H1 (cell line): ENCODE measurements at regions not wholly inside any gene's neighbourhood (a gene's known extent, or its start where the extent isn't known, plus 50 kb on each side); places are given as distances from the start of the nearest gene placed in this dataset.

ENCODE experiments used
- CTCF ChIA-PET: fragments of 300-600 bp; sonication (Branson Sonifier 250); formaldehyde crosslinking; loops from one replicate; lab custom pipeline; 2021; ENCODE audit not compliant: partially characterized antibody; lab: Charles Lee
- POLR2A ChIA-PET: fragments of 300-600 bp; sonication (Branson Sonifier 250); formaldehyde crosslinking; loops from one replicate; lab custom pipeline; 2021; ENCODE audit warnings: inconsistent platforms; ENCODE audit not compliant: partially characterized antibody; lab: Charles Lee
- DNase-seq, 2 experiments: peaks; one replicate each; pipeline versions ENCODE4 v3.0.0 to v3.0.0-alpha.2; 2010 to 2022; ENCODE audit warnings: low spot score in 2 of 2, low read depth in 1 of 2, mixed read lengths in 1 of 2
- FAIRE-seq: peaks from 2 replicates; lab custom pipeline; 2011; peaks lifted over from hg19 to GRCh38; lab: Jason Lieb, UNC
- H2AFZ ChIP-seq: 2 replicates; pipeline ENCODE4 v1.8.1; 2012; ENCODE audit warnings: low read length, inconsistent platforms
- H2AK5ac ChIP-seq: 2 replicates; pipeline ENCODE4 v1.6.1; 2013; ENCODE audit warnings: low read depth, low read length
- H2BK120ac ChIP-seq: replicated peaks from 2 replicates; pipeline ENCODE3; 2013; ENCODE audit warnings: low read depth, low read length, inconsistent platforms
- H2BK12ac ChIP-seq: 2 replicates; pipeline ENCODE4 v1.6.1; 2013; ENCODE audit warnings: low read depth, low read length
- H2BK15ac ChIP-seq: 2 replicates; pipeline ENCODE4 v1.6.1; 2013; ENCODE audit warnings: low read length
- H2BK20ac ChIP-seq: 2 replicates; pipeline ENCODE4 v1.6.1; 2013; ENCODE audit warnings: low read length
- H2BK5ac ChIP-seq: 2 replicates; pipeline ENCODE4 v1.6.1; 2013; ENCODE audit warnings: low read depth, low read length
- H3K14ac ChIP-seq: 2 replicates; pipeline ENCODE4 v1.6.1; 2013; ENCODE audit warnings: inconsistent platforms; ENCODE audit not compliant: insufficient read length
- H3K18ac ChIP-seq: 2 replicates; pipeline ENCODE4 v1.6.1; 2013; ENCODE audit warnings: low read length; ENCODE audit errors: extremely low read depth
- H3K23ac ChIP-seq: 2 replicates; pipeline ENCODE4 v1.6.1; 2013; ENCODE audit warnings: inconsistent platforms; ENCODE audit not compliant: insufficient read length
- H3K23me2 ChIP-seq: 2 replicates; pipeline ENCODE4 v1.6.1; 2013; ENCODE audit warnings: low read depth, low read length
- H3K27ac ChIP-seq: 2 replicates; pipeline ENCODE4 v1.6.1; 2011; ENCODE audit warnings: low read depth, low read length, inconsistent platforms
- H3K27me3 ChIP-seq, 4 experiments: replicated peaks in 1 of 4; 1 replicate in 1 of 4; 2 replicates in 3 of 4; pipeline versions ENCODE4 v1.6.1 to v1.8.1; 2011 to 2013; ENCODE audit warnings: low read length in 3 of 4, mild to moderate bottlenecking in 3 of 4, inconsistent platforms in 2 of 4, mixed read lengths in 2 of 4, moderate library complexity in 1 of 4; ENCODE audit not compliant: control insufficient read depth in 3 of 4, insufficient read depth in 3 of 4; ENCODE audit errors: extremely low read depth in 1 of 4
- H3K36me3 ChIP-seq, 4 experiments: 2 replicates each; pipeline versions ENCODE4 v1.6.1 to v1.8.1; 2011 to 2013; ENCODE audit warnings: mild to moderate bottlenecking in 4 of 4, low read length in 3 of 4, moderate library complexity in 2 of 4, control low read depth in 1 of 4, inconsistent platforms in 1 of 4; ENCODE audit not compliant: insufficient read depth in 4 of 4, control insufficient read depth in 2 of 4
- H3K4ac ChIP-seq: replicated peaks from 2 replicates; pipeline ENCODE3; 2013; ENCODE audit warnings: low read length, low read depth, mixed read lengths, inconsistent platforms; ENCODE audit not compliant: insufficient read length
- H3K4me1 ChIP-seq, 4 experiments: replicated peaks in 1 of 4; 1 replicate in 1 of 4; 2 replicates in 3 of 4; pipeline versions ENCODE4 v1.6.1 to v1.8.1; 2011 to 2013; ENCODE audit warnings: low read length in 3 of 4, inconsistent platforms in 2 of 4, mixed read lengths in 1 of 4; ENCODE audit not compliant: insufficient read depth in 4 of 4, control insufficient read depth in 3 of 4
- H3K4me2 ChIP-seq, 2 experiments: 2 replicates each; pipeline versions ENCODE4 v1.6.1 to v1.8.1; 2011 to 2013; ENCODE audit warnings: low read depth in 2 of 2, low read length in 2 of 2, control low read depth in 1 of 2, inconsistent platforms in 1 of 2, mild to moderate bottlenecking in 1 of 2; ENCODE audit not compliant: insufficient read depth in 1 of 2
- H3K4me3 ChIP-seq, 4 experiments: fragments of 200-600, 300-600 bp in 1 of 4; sonication (generic), shearing (Covaris generic), sonication (Bioruptor Twin) in 1 of 4; 2 replicates each; pipeline versions ENCODE4 v1.5.1 to v1.8.1; 2011 to 2016; ENCODE audit warnings: low read length in 4 of 4, low read depth in 3 of 4, control low read depth in 2 of 4, inconsistent platforms in 2 of 4, mild to moderate bottlenecking in 2 of 4, mixed read lengths in 1 of 4, moderate library complexity in 1 of 4; ENCODE audit not compliant: insufficient read depth in 2 of 4; ENCODE audit errors: extremely low read depth in 1 of 4
- H3K56ac ChIP-seq: replicated peaks from 2 replicates; pipeline ENCODE3; 2013; ENCODE audit warnings: low read depth, mild to moderate bottlenecking, mixed read lengths, low read length, inconsistent platforms; ENCODE audit not compliant: insufficient read length
- H3K79me1 ChIP-seq: 2 replicates; pipeline ENCODE4 v1.6.1; 2013; ENCODE audit warnings: low read depth, low read length, control low read depth
- H3K79me2 ChIP-seq, 2 experiments: 2 replicates each; pipeline versions ENCODE4 v1.6.1 to v1.8.1; 2012 to 2013; ENCODE audit warnings: low read length in 2 of 2, mild to moderate bottlenecking in 2 of 2, inconsistent platforms in 1 of 2; ENCODE audit not compliant: insufficient read depth in 2 of 2, control insufficient read depth in 1 of 2
- H3K9ac ChIP-seq, 4 experiments: replicated peaks in 1 of 4; 1 replicate in 1 of 4; 2 replicates in 3 of 4; pipeline versions ENCODE4 v1.6.1 to v1.8.1; 2011 to 2013; ENCODE audit warnings: low read depth in 3 of 4, low read length in 3 of 4, control low read depth in 2 of 4, mild to moderate bottlenecking in 2 of 4, moderate library complexity in 2 of 4, inconsistent platforms in 1 of 4; ENCODE audit errors: extremely low read depth in 1 of 4
- H3K9me3 ChIP-seq, 2 experiments: 2 replicates each; pipeline versions ENCODE4 v1.6.1 to v1.8.1; 2012 to 2013; ENCODE audit warnings: mild to moderate bottlenecking in 2 of 2, moderate library complexity in 2 of 2, control low read depth in 1 of 2, inconsistent platforms in 1 of 2, low read depth in 1 of 2, low read length in 1 of 2, mixed read lengths in 1 of 2; ENCODE audit not compliant: insufficient read depth in 2 of 2
- H4K20me1 ChIP-seq, 2 experiments: replicated peaks in 1 of 2; 2 replicates each; pipeline versions ENCODE3 to v1.8.1; 2011 to 2013; ENCODE audit warnings: inconsistent platforms in 2 of 2, low read length in 2 of 2, mild to moderate bottlenecking in 1 of 2; ENCODE audit not compliant: insufficient read depth in 2 of 2, control insufficient read depth in 1 of 2
- H4K5ac ChIP-seq: 2 replicates; pipeline ENCODE4 v1.6.1; 2013; ENCODE audit warnings: low read length, low read depth, mixed read lengths, inconsistent platforms; ENCODE audit not compliant: insufficient read length
- H4K8ac ChIP-seq: 2 replicates; pipeline ENCODE4 v1.8.0; 2013; ENCODE audit warnings: mild to moderate bottlenecking, moderate library complexity, low read length, inconsistent platforms; ENCODE audit not compliant: insufficient read depth; ENCODE audit errors: extremely low read depth
- H4K91ac ChIP-seq: replicated peaks from 2 replicates; pipeline ENCODE3; 2013; ENCODE audit warnings: low read length, mixed read lengths, inconsistent platforms; ENCODE audit not compliant: insufficient read length
- ASH2L ChIP-seq: fragments of 200-600, 300-600 bp; sonication (generic); IDR thresholded peaks from one replicate; pipeline ENCODE4 v1.7.1; 2017; ENCODE audit warnings: low read length
- BACH1 ChIP-seq: IDR thresholded peaks from 2 replicates; pipeline ENCODE4 v1.6.1; 2012; ENCODE audit warnings: low read length, improper control_type of control experiment
- BCL11A ChIP-seq, 2 experiments: IDR thresholded peaks; one replicate each; pipeline ENCODE4 v1.6.1; 2011; ENCODE audit warnings: low read depth in 2 of 2, low read length in 2 of 2, mild to moderate bottlenecking in 2 of 2
- CBX8 ChIP-seq: fragments of 300-800, 300-1000 bp; sonication (generic); IDR thresholded peaks from 2 replicates; pipeline ENCODE4 v1.7.1; 2016; ENCODE audit warnings: low read depth, low read length, borderline replicate concordance
- KDM1A ChIP-seq: fragments of 200-600, 300-600 bp; sonication (generic); IDR thresholded peaks from 2 replicates; pipeline ENCODE4 v1.7.1; 2016; ENCODE audit warnings: mild to moderate bottlenecking, low read length, borderline replicate concordance
- POU5F1 ChIP-seq: IDR thresholded peaks from 2 replicates; pipeline ENCODE4 v1.6.1; 2011; ENCODE audit warnings: low read depth, mild to moderate bottlenecking, low read length, moderate library complexity
- RFX5 ChIP-seq: IDR thresholded peaks from 2 replicates; pipeline ENCODE4 v1.6.1; 2011; ENCODE audit warnings: low read depth, low read length, improper control_type of control experiment, borderline replicate concordance
- SIN3A ChIP-seq, 2 experiments: IDR thresholded peaks in 1 of 2; conservative IDR thresholded peaks in 1 of 2; 2 replicates each; pipeline ENCODE4 v1.6.1; 2011 to 2012; ENCODE audit warnings: low read length in 2 of 2, improper control_type of control experiment in 1 of 2, low read depth in 1 of 2, mild to moderate bottlenecking in 1 of 2
- SIX5 ChIP-seq: IDR thresholded peaks from 2 replicates; pipeline ENCODE4 v1.6.1; 2011; ENCODE audit warnings: mild to moderate bottlenecking, low read depth, low read length
- SRF ChIP-seq: IDR thresholded peaks from 2 replicates; pipeline ENCODE4 v1.6.1; 2011; ENCODE audit warnings: mild to moderate bottlenecking, low read depth, low read length, moderate library complexity
- WGBS, 2 experiments: shearing (Covaris generic) in 1 of 2; methylation state at CpG; one replicate each; pipeline versions ENCODE4 v1.1.6 to v1.1.7; 2013 to 2015; ENCODE audit warnings: low lambda C conversion rate in 2 of 2, mixed read lengths in 2 of 2, inconsistent platforms in 1 of 2, low coverage in 1 of 2, missing lambda C conversion rate in 1 of 2; ENCODE audit not compliant: insufficient replicate concordance in 2 of 2, insufficient coverage in 1 of 2, insufficient read length in 1 of 2; ENCODE audit errors: extremely low coverage in 1 of 2, missing lambda C conversion rate in 1 of 2; 5-methylcytosine and 5-hydroxymethylcytosine counted together
- TF ChIP-seq, protein P1 (sequence below): IDR thresholded peaks from 2 replicates; pipeline ENCODE4 v1.6.1; 2012; ENCODE audit warnings: inconsistent platforms
- TF ChIP-seq, protein P2 (sequence below): IDR thresholded peaks from 2 replicates; pipeline ENCODE4 v1.6.1; 2011; ENCODE audit warnings: low read length, improper control_type of control experiment

DNA sequence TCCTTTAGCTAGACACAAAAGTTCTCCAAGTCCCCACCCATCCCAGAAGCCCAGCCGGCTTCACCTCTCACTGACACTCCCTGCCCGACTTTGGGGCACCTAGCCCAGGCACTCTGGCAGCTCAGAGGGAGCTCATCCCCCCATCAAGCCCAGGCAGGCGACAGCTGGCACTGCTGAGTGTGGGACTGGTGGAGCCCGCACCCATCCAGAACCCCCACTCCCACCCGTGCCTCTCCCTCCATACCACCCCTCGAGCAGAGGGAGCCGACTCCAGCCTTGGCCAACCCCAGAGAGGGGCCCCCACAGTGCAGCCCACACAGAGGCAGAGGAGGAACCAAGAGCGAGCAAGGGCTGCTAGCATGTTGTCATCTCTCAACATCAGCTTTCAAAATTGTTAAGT lies 658.6 kb downstream of the AMY1C start:
- no peak for DNase-seq
- Histone ChIP-seq H3K14ac (no peak overlapping the region), H2BK12ac (no peak overlapping the region), H3K79me1 (no peaks in the 10 kb centered on the region), H3K4ac (no peak overlapping the region), H4K5ac (no peak overlapping the region), H3K27ac (no peak overlapping the region), H3K9ac (no peak overlapping the region), H3K36me3 (no peaks in the 10 kb centered on the region), H3K4me1 (no peaks in the 10 kb centered on the region), H3K27me3 (no peaks in the 10 kb centered on the region), H3K23ac (no peak overlapping the region), H3K4me3 (no peak overlapping the region), H3K79me2 (no peaks in the 10 kb centered on the region), H4K91ac (no peak overlapping the region), H4K20me1 (no peaks in the 10 kb centered on the region), H2BK120ac (no peak overlapping the region), H2AFZ (no peak overlapping the region), H4K8ac (no peak overlapping the region), H3K23me2 (no peaks in the 10 kb centered on the region), H2BK15ac (no peak overlapping the region), H3K18ac (no peak overlapping the region), H2AK5ac (no peak overlapping the region), H2BK5ac (no peak overlapping the region), H2BK20ac (no peak overlapping the region), H3K4me2 (no peak overlapping the region), H3K9me3 (peaks cover 0 to 5% of the 10 kb centered on the region in 2 experiments; a peak in 1 of 4 replicates), H3K56ac (no peak overlapping the region)
- 82% methylated on average over 7 of the region's 8 CpGs; no CpG with 5 or more reads in 1 of the 2 experiments for WGBS, 2 experiments
- ChIA-PET CTCF (interaction anchor here (1.1 kb wide), 1 partner anchor 22 kb away, joined by 3 read pairs; no protein-coding TSS in a partner anchor), POLR2A (no interaction called here)
- no peak for FAIRE-seq
- TF ChIP-seq RFX5 (no peak), SIN3A (conservative IDR thresholded peaks at IDR 0.05 in 1 of 2, IDR thresholded peaks at IDR 0.05 in 1 of 2; ENCODE audit: low read depth in 1 of 2, low read length in 2 of 2) (no peak), CBX8 (no peak), BACH1 (no peak), POU5F1 (no peak), SRF (no peak), SIX5 (no peak), KDM1A (no peak), ASH2L (no peak), BCL11A (IDR thresholded peaks at IDR 0.05; ENCODE audit: low read depth in 2 of 2, low read length in 2 of 2) (no peak)
- TF ChIP-seq, protein P1, sequence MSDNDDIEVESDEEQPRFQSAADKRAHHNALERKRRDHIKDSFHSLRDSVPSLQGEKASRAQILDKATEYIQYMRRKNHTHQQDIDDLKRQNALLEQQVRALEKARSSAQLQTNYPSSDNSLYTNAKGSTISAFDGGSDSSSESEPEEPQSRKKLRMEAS: no peak
- TF ChIP-seq, protein P2, sequence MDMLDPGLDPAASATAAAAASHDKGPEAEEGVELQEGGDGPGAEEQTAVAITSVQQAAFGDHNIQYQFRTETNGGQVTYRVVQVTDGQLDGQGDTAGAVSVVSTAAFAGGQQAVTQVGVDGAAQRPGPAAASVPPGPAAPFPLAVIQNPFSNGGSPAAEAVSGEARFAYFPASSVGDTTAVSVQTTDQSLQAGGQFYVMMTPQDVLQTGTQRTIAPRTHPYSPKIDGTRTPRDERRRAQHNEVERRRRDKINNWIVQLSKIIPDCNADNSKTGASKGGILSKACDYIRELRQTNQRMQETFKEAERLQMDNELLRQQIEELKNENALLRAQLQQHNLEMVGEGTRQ: no peak
